ENCODE measurements at regions not wholly inside any gene's neighbourhood (a gene's known extent, or its start where the extent isn't known, plus 50 kb on each side); places are given as distances from the start of the nearest gene placed in this dataset.
A peak's percentile ranks its signal among the peaks of the same experiment; 100 is the strongest.

- Mint-ChIP-seq H3K27ac (no peak overlapping the region), H3K4me3 (no peak overlapping the region), H3K36me3 (peaks cover 1% of the 10 kb centered on the region), H3K4me1 (no peaks in the 10 kb centered on the region), H3K27me3 (ENCODE audit: insufficient read depth, low read depth) (peaks cover 10% of the 10 kb centered on the region), H3K9me3 (peaks cover 17% of the 10 kb centered on the region)
- Histone ChIP-seq H3K27me3 (no peaks in the 10 kb centered on the region), H4K20me1 (ENCODE audit: low read depth) (no peaks in the 10 kb centered on the region), H3K9ac (no peak overlapping the region), H3K4me3 (no peak overlapping the region), H3K27ac (no peak overlapping the region), H2AFZ (replicated peaks) (peak overlapping the region; percentile 58), H3K4me2 (peak overlapping the region; percentile 17), H3K36me3 (no peaks in the 10 kb centered on the region), H3K79me2 (ENCODE audit: low read depth) (no peaks in the 10 kb centered on the region), H3K9me3 (ENCODE audit: low read depth) (peaks cover 7% of the 10 kb centered on the region), H3F3A (ENCODE audit: low read depth) (peaks cover 11% of the 10 kb centered on the region), H3K4me1 (peaks cover 14% of the 10 kb centered on the region)
- TF ChIP-seq EZH2phosphoT487 (IDR thresholded peaks at IDR 0.05) (no peak), EZH2 (IDR thresholded peaks at IDR 0.05) (no peak), CTCF (IDR thresholded peaks at IDR 0.05) (no peak)
- DNase-seq (ENCODE audit: low spot score), result no peak
Measured at GRCh38 chr1:38370716-38371504, 324.3 kb upstream of the POU3F1 start.

- H4K20me1 ChIP-seq (ENCODE audit: low read depth), result no peaks in the 10 kb centered on the region
- H3K9me3 Mint-ChIP-seq, result peaks cover 3% of the 10 kb centered on the region
- H3K27ac Mint-ChIP-seq, result no peak overlapping the region
- H3K9ac ChIP-seq, result no peak overlapping the region
- H2AFZ ChIP-seq (replicated peaks), result no peak overlapping the region
- H3K27me3 Mint-ChIP-seq (ENCODE audit: insufficient read depth, low read depth), result peaks cover 3% of the 10 kb centered on the region
- no peaks in the 10 kb centered on the region for H3K36me3 Mint-ChIP-seq
- no peak overlapping the region for H3K4me3 ChIP-seq
- TF ChIP-seq CTCF (IDR thresholded peaks at IDR 0.05) (no peak), EZH2phosphoT487 (IDR thresholded peaks at IDR 0.05) (no peak), EZH2 (IDR thresholded peaks at IDR 0.05) (no peak)
- no peak for DNase-seq (ENCODE audit: low spot score)
- H3K36me3 ChIP-seq, result no peaks in the 10 kb centered on the region
- peaks cover under 1% of the 10 kb centered on the region for H3F3A ChIP-seq (ENCODE audit: low read depth)
- no peaks in the 10 kb centered on the region for H3K4me1 Mint-ChIP-seq
- no peak overlapping the region for H3K4me2 ChIP-seq
- no peaks in the 10 kb centered on the region for H3K27me3 ChIP-seq
- H3K27ac ChIP-seq, result no peak overlapping the region
- H3K4me3 Mint-ChIP-seq, result no peak overlapping the region
- H3K4me1 ChIP-seq, result peaks cover 11% of the 10 kb centered on the region
- no peaks in the 10 kb centered on the region for H3K79me2 ChIP-seq (ENCODE audit: low read depth)
- no peaks in the 10 kb centered on the region for H3K9me3 ChIP-seq (ENCODE audit: low read depth)
Measured at GRCh38 chr1:38365242-38365641, 318.6 kb upstream of the POU3F1 start.

GRCh38 chr1:38361566-38361965, 315.0 kb upstream of the POU3F1 start:
- no peaks in the 10 kb centered on the region for H3K9me3 ChIP-seq (ENCODE audit: low read depth)
- H3K79me2 ChIP-seq (ENCODE audit: low read depth), result no peaks in the 10 kb centered on the region
- no peak overlapping the region for H2AFZ ChIP-seq (replicated peaks)
- no peaks in the 10 kb centered on the region for H3K27me3 ChIP-seq
- no peak overlapping the region for H3K4me2 ChIP-seq
- H3K27ac Mint-ChIP-seq, result no peak overlapping the region
- no peaks in the 10 kb centered on the region for H3F3A ChIP-seq (ENCODE audit: low read depth)
- H3K27ac ChIP-seq, result no peak overlapping the region
- peaks cover 3% of the 10 kb centered on the region for H3K9me3 Mint-ChIP-seq
- H3K36me3 ChIP-seq, result no peaks in the 10 kb centered on the region
- no peak for DNase-seq (ENCODE audit: low spot score)
- no peak overlapping the region for H3K4me3 ChIP-seq
- no peak overlapping the region for H3K4me3 Mint-ChIP-seq
- H3K27me3 Mint-ChIP-seq (ENCODE audit: insufficient read depth, low read depth), result no peaks in the 10 kb centered on the region
- peaks cover 9% of the 10 kb centered on the region for H3K4me1 ChIP-seq
- H3K9ac ChIP-seq, result no peak overlapping the region
- no peaks in the 10 kb centered on the region for H4K20me1 ChIP-seq (ENCODE audit: low read depth)
- H3K36me3 Mint-ChIP-seq, result no peaks in the 10 kb centered on the region
- no peaks in the 10 kb centered on the region for H3K4me1 Mint-ChIP-seq
- TF ChIP-seq EZH2 (IDR thresholded peaks at IDR 0.05) (no peak), CTCF (IDR thresholded peaks at IDR 0.05) (no peak), EZH2phosphoT487 (IDR thresholded peaks at IDR 0.05) (no peak)
